T47D (cell line): ENCODE measurements at regions not wholly inside any gene's neighbourhood (a gene's known extent, or its start where the extent isn't known, plus 50 kb on each side); places are given as distances from the start of the nearest gene placed in this dataset.

Experiments
- DNase-seq, 2 experiments: peaks; one replicate each; pipeline versions ENCODE4 v3.0.0 to v3.0.0-alpha.2; 2011 to 2012; ENCODE audit warnings: low read depth in 1 of 2, low spot score in 1 of 2
- JUND ChIP-seq: IDR thresholded peaks from 2 replicates; pipeline ENCODE4 v1.6.1; 2012; ENCODE audit warnings: low read depth
- in situ Hi-C: cut with HindIII; loops from 2 replicates; pipeline ENCODE4 v1.10.0; 2016; ENCODE audit warnings: low sequenced_read_pairs, low pct_unique_long_range_greater_than_20kb

- in situ Hi-C loops, result no loop called here
- no peak for DNase-seq
- no peak for TF ChIP-seq JUND
Measured at GRCh38 chr17:72299592-72299991, 178.8 kb downstream of the SOX9 start.

DNA sequence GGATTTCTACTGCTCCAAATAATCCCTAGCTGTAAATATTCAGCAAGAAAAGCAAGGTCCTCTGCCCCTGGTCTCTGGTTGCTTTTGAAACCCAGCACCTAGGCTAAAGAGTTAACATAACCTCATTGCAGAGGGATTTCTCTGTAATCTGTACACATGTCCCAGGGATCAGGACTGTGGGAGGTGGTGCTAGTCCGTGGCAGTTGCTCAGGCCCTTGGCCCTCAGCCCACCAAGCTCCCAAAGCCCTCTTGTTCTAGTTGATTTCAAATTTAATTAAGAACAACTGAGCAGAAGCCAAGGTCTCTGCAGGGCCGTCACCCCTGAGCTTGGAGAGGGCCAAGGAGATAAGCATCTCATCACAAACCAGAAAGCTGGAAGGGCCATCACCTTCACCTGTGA is 181.1 kb downstream of the SOX9 start:
- in situ Hi-C loops, result no loop called here
- no peak for TF ChIP-seq JUND
- DNase-seq, result no peak

- no peak for TF ChIP-seq JUND
- no peak for DNase-seq
- in situ Hi-C loops, result no loop called here
Measured at GRCh38 chr17:72302735-72303134, 181.9 kb downstream of the SOX9 start.

- no peak for TF ChIP-seq JUND
- no peak for DNase-seq
- in situ Hi-C loops, result no loop called here
Measured at GRCh38 chr17:72303787-72304733, 183.2 kb downstream of the SOX9 start.

- no peak for DNase-seq
- no peak for TF ChIP-seq JUND
- in situ Hi-C loops, result no loop called here
Measured at GRCh38 chr17:72304859-72305258, 184.0 kb downstream of the SOX9 start.

GRCh38 chr17:72305472-72305871 is 184.7 kb downstream of the SOX9 start:
- TF ChIP-seq JUND, result no peak
- no peak for DNase-seq
- in situ Hi-C loops, result no loop called here

DNA sequence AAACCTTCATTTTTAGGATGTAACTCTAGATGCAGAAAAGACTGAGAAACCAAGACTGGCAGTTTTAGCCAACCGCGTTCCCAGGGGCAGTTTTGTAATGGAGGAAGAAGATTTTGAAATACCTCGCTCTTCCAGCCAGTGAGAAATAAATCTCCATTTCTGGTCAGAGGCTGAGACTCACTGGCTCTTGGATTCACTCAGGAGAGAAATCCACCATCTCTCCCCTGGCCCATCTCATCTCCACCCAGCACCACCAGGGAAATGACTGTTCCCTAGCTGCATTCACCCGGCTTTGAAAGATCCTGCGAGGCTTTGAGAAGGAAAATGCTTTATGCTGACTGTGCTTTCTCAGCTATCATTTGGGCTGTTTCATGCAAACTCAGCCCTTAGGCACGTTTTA is 185.2 kb downstream of the SOX9 start:
- in situ Hi-C loops, result no loop called here
- no peak for TF ChIP-seq JUND
- no peak for DNase-seq

DNA sequence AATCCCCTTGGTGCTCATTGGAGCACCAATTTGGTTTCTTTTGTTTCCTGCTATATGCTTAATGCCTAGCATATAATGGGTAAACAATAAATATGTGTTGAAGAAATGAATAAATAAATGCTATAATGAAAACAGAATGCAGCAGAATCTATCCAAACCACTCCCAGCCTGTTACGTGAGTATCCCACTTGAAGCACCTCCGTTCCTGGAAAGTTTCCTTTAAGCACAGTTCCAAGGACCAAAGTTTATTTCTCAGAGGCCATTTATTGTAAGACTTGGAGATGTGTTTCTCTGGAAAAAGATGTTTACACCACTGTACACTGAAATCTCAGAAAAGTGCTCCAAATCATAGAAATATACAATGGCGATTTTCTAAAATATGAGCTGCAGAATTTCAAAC is 187.0 kb downstream of the SOX9 start:
- no peak for DNase-seq
- in situ Hi-C loops, result no loop called here
- no peak for TF ChIP-seq JUND

DNA sequence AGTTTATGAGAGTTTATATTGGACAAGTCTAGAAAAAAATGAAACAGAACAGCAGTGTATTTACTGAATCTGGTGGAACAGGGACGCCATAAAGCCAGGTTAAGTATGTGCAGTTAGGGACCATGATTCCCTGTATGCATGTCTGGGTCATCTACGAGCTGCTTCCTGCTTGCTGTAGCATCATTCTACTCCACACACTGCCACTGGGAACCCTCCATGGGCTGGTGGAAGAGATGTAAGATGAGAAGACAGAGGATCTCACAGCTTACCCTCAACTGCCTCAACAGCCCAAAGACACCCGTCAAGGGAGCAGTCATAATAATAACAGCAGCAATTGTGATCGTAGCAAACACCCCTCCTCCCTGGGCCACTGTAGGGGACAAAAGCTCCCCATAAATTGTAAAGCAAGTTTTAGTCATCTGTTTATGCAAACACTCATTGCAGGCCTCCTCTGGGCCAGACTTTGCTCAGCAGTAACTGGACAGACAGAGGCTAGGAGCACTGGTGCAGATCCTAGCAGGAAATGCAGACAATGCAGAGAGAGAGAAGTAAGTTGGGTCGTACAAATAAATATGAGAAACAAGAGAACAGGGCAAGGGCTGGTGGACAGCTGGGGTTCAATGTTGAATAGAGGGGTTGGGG is 188.0 kb downstream of the SOX9 start:
- TF ChIP-seq JUND, result no peak
- no peak for DNase-seq
- in situ Hi-C loops, result no loop called here

GRCh38 chr17:72311004-72311403 is 190.2 kb downstream of the SOX9 start:
- in situ Hi-C loops, result no loop called here
- TF ChIP-seq JUND, result no peak
- DNase-seq, result no peak

DNA sequence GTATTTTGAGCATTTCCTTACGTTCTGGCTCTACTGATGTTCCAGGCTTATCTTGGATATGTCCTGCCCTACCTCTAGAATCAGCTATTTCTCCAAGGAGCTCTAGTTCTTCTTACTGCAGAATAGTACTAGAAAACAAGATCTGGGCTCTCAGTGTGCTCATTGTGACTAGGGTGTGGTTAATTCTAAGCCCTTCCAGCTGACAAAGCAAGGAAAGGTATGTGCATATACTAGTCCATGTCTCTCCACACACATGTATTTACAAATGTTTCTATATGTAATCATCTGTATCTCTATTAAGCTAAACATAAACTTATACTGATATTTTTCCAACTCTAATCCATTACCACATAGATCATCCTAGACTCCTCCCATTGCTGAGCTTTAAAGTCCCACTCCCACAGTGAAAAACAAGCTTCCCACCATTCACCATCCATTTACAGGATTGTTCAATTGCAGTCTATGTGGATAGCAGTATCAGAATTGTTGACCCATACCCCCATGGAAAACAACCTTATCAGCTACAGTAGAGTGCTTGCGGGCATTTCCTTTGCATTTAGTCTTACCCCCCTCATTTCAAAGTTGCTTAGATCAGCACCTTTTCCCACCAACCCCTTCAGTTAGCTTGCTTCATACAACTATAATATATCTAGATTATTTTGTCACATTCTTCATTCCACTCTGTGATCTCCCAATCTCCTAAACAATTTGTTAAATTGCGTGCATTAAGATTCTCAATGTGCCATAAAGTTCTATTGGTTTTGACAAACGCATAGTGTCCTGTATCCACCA is 194.5 kb downstream of the SOX9 start:
- no peak for DNase-seq
- TF ChIP-seq JUND, result no peak
- in situ Hi-C loops, result no loop called here

DNA sequence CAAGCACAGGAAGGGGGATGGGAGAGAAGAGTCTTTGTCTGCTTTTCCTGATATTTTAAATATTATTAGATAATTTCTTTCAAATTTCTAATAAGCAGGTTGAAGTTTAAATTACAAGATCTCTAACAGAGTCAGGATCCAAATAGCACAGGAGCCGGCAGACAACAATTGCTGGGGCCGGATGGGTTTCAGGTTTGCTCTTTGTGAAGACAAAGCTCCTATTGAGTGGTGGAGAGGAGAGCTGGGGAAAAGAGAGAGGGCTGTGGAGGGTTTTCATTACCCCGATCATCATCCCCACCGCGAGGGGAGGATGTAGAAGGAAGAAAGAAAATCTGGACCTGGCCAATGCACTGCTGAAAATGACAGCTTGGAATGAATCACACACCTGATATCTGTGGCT is 197.3 kb downstream of the SOX9 start:
- DNase-seq, result no peak
- TF ChIP-seq JUND, result no peak
- in situ Hi-C loops, result no loop called here

GRCh38 chr17:72321896-72322295 is 201.1 kb downstream of the SOX9 start:
- in situ Hi-C loops, result no loop called here
- TF ChIP-seq JUND, result no peak
- no peak for DNase-seq
